ENCODE measurements at regions not wholly inside any gene's neighbourhood (a gene's known extent, or its start where the extent isn't known, plus 50 kb on each side); places are given as distances from the start of the nearest gene placed in this dataset.
"Not testable (repeated sequence)": the region's sequence is repeated elsewhere in the genome, so short reads cannot be mapped to it uniquely, and the experiment has no call there.

- intact Hi-C loops (cut with micrococcal nuclease); H3K9ac ChIP-seq (replicated peaks; ENCODE audit: extremely low read depth, insufficient read depth, low read length); H3K79me2 ChIP-seq (ENCODE audit: control insufficient read depth, insufficient read depth, low read length); H3K27ac ChIP-seq (ENCODE audit: insufficient read depth, low read depth, low read length); BruUV-seq (replicated peaks); H3K4me1 ChIP-seq (ENCODE audit: control insufficient read depth, extremely low read depth, insufficient read depth, low read length); POLR2A ChIA-PET; H2AFZ ChIP-seq (ENCODE audit: low read depth, low read length); H3K9me1 ChIP-seq (replicated peaks; ENCODE audit: control insufficient read depth, extremely low read depth, insufficient read depth, low read length); CTCF ChIA-PET; FAIRE-seq; dilution Hi-C loops (cut with MboI; ENCODE audit: extremely low pct_ligation_motif_present, low sequenced_read_pairs); H3K9me3 ChIP-seq (replicated peaks; ENCODE audit: control insufficient read depth, insufficient read depth, low read length); H3K4me2 ChIP-seq (ENCODE audit: insufficient read depth, low read length); H4K20me1 ChIP-seq (replicated peaks; ENCODE audit: control insufficient read depth, extremely low read depth, insufficient read depth, low read length); H3K27me3 ChIP-seq (ENCODE audit: control insufficient read depth in 2 of 2, insufficient read depth in 2 of 2, low read length in 2 of 2); H3K4me3 ChIP-seq (replicated peaks in 1 of 3; ENCODE audit: insufficient read depth in 1 of 3, low read depth in 1 of 3, low read length in 3 of 3); H3K36me3 ChIP-seq (ENCODE audit: control insufficient read depth in 2 of 2, extremely low read depth in 1 of 2, insufficient read depth in 2 of 2, low read length in 2 of 2): not testable (repeated sequence)
- peak; percentile 1 for DNase-seq (ENCODE audit: low read depth, low spot score)
Observed at GRCh38 chrY:3840818-3841217, 262.0 kb downstream of the TGIF2LY start.

All from endothelial cell of umbilical vein (primary cell).